Neural cell (in vitro differentiated cells): ENCODE measurements at regions not wholly inside any gene's neighbourhood (a gene's known extent, or its start where the extent isn't known, plus 50 kb on each side); places are given as distances from the start of the nearest gene placed in this dataset.

Source experiments
- H2AFZ ChIP-seq: fragments of 200-600, 300-800 bp; sonication (generic), shearing (Covaris generic); 2 replicates; pipeline ENCODE4 v1.6.0; 2014; ENCODE audit warnings: low read depth, mild to moderate bottlenecking, antibody characterized with exemption, low read length, moderate library complexity
- H3F3A ChIP-seq: fragments of 200-600 bp; shearing (Covaris generic); 2 replicates; pipeline ENCODE4 v1.6.1; 2016; ENCODE audit warnings: mild to moderate bottlenecking, moderate library complexity, mixed read lengths, antibody characterized with exemption, low read length; ENCODE audit not compliant: insufficient read depth, poor library complexity, severe bottlenecking
- H3K27ac ChIP-seq: fragments of 200-600, 300-800 bp; sonication (generic), shearing (Covaris generic); 2 replicates; pipeline ENCODE4 v1.5.1; 2014; ENCODE audit warnings: mild to moderate bottlenecking, low read length, moderate library complexity
- H3K27me3 ChIP-seq: fragments of 300-800, 200-600 bp; sonication (generic), shearing (Covaris generic); 2 replicates; pipeline ENCODE4 v1.6.0; 2014; ENCODE audit warnings: mild to moderate bottlenecking, low read depth, low read length, moderate library complexity; ENCODE audit not compliant: insufficient read depth
- H3K36me3 ChIP-seq: fragments of 300-800, 200-600 bp; sonication (generic), shearing (Covaris generic); 2 replicates; pipeline ENCODE4 v1.5.1; 2014; ENCODE audit warnings: mild to moderate bottlenecking, antibody characterized with exemption, low read length, moderate library complexity; ENCODE audit not compliant: insufficient read depth
- H3K4me2 ChIP-seq: fragments of 300-800, 200-600 bp; sonication (generic), shearing (Covaris generic); 2 replicates; pipeline ENCODE4 v1.6.0; 2014; ENCODE audit warnings: mild to moderate bottlenecking, low read length
- H3K4me3 ChIP-seq: fragments of 300-800, 200-600 bp; sonication (generic), shearing (Covaris generic); 2 replicates; pipeline ENCODE4 v1.5.1; 2014; ENCODE audit warnings: mild to moderate bottlenecking, low read length, moderate library complexity
- H3K79me2 ChIP-seq: fragments of 200-600 bp; shearing (Covaris generic); replicated peaks from 2 replicates; pipeline ENCODE4 v1.6.0; 2014; ENCODE audit warnings: mild to moderate bottlenecking, low read length, moderate library complexity; ENCODE audit not compliant: insufficient read depth
- H3K9ac ChIP-seq: fragments of 300-800, 200-600 bp; sonication (generic), shearing (Covaris generic); 2 replicates; pipeline ENCODE4 v1.6.1; 2016; ENCODE audit warnings: mild to moderate bottlenecking, low read length, mixed read lengths
- H3K9me2 ChIP-seq: fragments of 200-600 bp; shearing (Covaris generic); 2 replicates; pipeline ENCODE4 v1.6.1; 2016; ENCODE audit warnings: mild to moderate bottlenecking, low read length, mixed read lengths; ENCODE audit not compliant: insufficient read depth
- H3K9me3 ChIP-seq: fragments of 200-600, 300-800 bp; sonication (generic), shearing (Covaris generic); 2 replicates; pipeline ENCODE4 v1.6.1; 2016; ENCODE audit warnings: mild to moderate bottlenecking, mixed run types, low read length, moderate library complexity, mixed read lengths
- H4K20me1 ChIP-seq: fragments of 200-600 bp; shearing (Covaris generic); 2 replicates; pipeline ENCODE4 v1.6.1; 2016; ENCODE audit warnings: mild to moderate bottlenecking, mixed run types; ENCODE audit not compliant: insufficient read depth
- CTCF ChIP-seq: fragments of 450-650 bp; IDR thresholded peaks from 2 replicates; pipeline ENCODE4 v1.5.1; 2014; ENCODE audit warnings: antibody characterized with exemption, mild to moderate bottlenecking, moderate library complexity; ENCODE audit not compliant: poor library complexity, severe bottlenecking
- EP300 ChIP-seq: fragments of 450-650 bp; conservative IDR thresholded peaks from 2 replicates; pipeline ENCODE4 v1.6.1; 2014; ENCODE audit warnings: antibody characterized with exemption, mild to moderate bottlenecking, moderate library complexity; ENCODE audit not compliant: poor library complexity, severe bottlenecking
- EZH2 ChIP-seq: fragments of 200-600, 300-800 bp; shearing (Covaris generic), sonication (generic); IDR thresholded peaks from 2 replicates; pipeline ENCODE4 v1.6.1; 2014; ENCODE audit warnings: antibody characterized with exemption, low read length, borderline replicate concordance, mild to moderate bottlenecking; ENCODE audit not compliant: insufficient read depth, poor library complexity, severe bottlenecking
- MXI1 ChIP-seq: fragments of 450-650 bp; conservative IDR thresholded peaks from 2 replicates; pipeline ENCODE4 v1.6.1; 2014; ENCODE audit warnings: antibody characterized with exemption, mild to moderate bottlenecking; ENCODE audit not compliant: poor library complexity, severe bottlenecking
- POLR2AphosphoS5 ChIP-seq: IDR thresholded peaks from 2 replicates; pipeline ENCODE4 v1.6.1; 2012
- RAD21 ChIP-seq: fragments of 450-650 bp; conservative IDR thresholded peaks from 2 replicates; pipeline ENCODE4 v1.6.1; 2014; ENCODE audit warnings: antibody characterized with exemption, mild to moderate bottlenecking, moderate library complexity
- REST ChIP-seq: IDR thresholded peaks from 2 replicates; pipeline ENCODE4 v1.6.1; 2012; ENCODE audit warnings: borderline replicate concordance
- SMC3 ChIP-seq: fragments of 450-650 bp; conservative IDR thresholded peaks from 2 replicates; pipeline ENCODE4 v1.6.1; 2014; ENCODE audit warnings: antibody characterized with exemption, mild to moderate bottlenecking, moderate library complexity; ENCODE audit not compliant: poor library complexity
- TAF1 ChIP-seq: IDR thresholded peaks from 2 replicates; pipeline ENCODE4 v1.6.1; 2012; ENCODE audit warnings: low read depth

- TF ChIP-seq TAF1 (no peak), SMC3 (no peak)
- no peaks in the 10 kb centered on the region for H3K9me3 ChIP-seq
- H3K79me2 ChIP-seq, result no peaks in the 10 kb centered on the region
- no peak overlapping the region for H2AFZ ChIP-seq
- no peak overlapping the region for H3K27ac ChIP-seq
- H3K27me3 ChIP-seq, result no peaks in the 10 kb centered on the region
- no peak overlapping the region for H3K4me3 ChIP-seq
- no peaks in the 10 kb centered on the region for H3F3A ChIP-seq
- no peaks in the 10 kb centered on the region for H3K36me3 ChIP-seq
- no peak overlapping the region for H3K4me2 ChIP-seq
- no peak overlapping the region for H3K9ac ChIP-seq
- H3K9me2 ChIP-seq, result no peaks in the 10 kb centered on the region
- no peaks in the 10 kb centered on the region for H4K20me1 ChIP-seq
Observed at GRCh38 chr12:58302487-58303011, 361.2 kb downstream of the ATP23 start.

GRCh38 chr12:58306266-58307000 is 365.1 kb downstream of the ATP23 start:
- Histone ChIP-seq H3K9me3 (no peaks in the 10 kb centered on the region), H3F3A (no peaks in the 10 kb centered on the region), H3K4me3 (no peak overlapping the region), H3K79me2 (no peaks in the 10 kb centered on the region), H3K36me3 (no peaks in the 10 kb centered on the region), H3K27me3 (no peaks in the 10 kb centered on the region), H3K9ac (no peak overlapping the region), H2AFZ (no peak overlapping the region), H3K9me2 (no peaks in the 10 kb centered on the region), H3K4me2 (no peak overlapping the region), H3K27ac (no peak overlapping the region), H4K20me1 (no peaks in the 10 kb centered on the region)
- TF ChIP-seq TAF1, result no peak
- no peak for TF ChIP-seq RAD21
- TF ChIP-seq REST, result no peak
- no peak for TF ChIP-seq CTCF
- TF ChIP-seq EP300, result no peak
- no peak for TF ChIP-seq MXI1
- no peak for TF ChIP-seq EZH2
- TF ChIP-seq SMC3, result no peak
- TF ChIP-seq POLR2AphosphoS5, result no peak
